ENCODE measurements at regions not wholly inside any gene's neighbourhood (a gene's known extent, or its start where the extent isn't known, plus 50 kb on each side); places are given as distances from the start of the nearest gene placed in this dataset.

DNA sequence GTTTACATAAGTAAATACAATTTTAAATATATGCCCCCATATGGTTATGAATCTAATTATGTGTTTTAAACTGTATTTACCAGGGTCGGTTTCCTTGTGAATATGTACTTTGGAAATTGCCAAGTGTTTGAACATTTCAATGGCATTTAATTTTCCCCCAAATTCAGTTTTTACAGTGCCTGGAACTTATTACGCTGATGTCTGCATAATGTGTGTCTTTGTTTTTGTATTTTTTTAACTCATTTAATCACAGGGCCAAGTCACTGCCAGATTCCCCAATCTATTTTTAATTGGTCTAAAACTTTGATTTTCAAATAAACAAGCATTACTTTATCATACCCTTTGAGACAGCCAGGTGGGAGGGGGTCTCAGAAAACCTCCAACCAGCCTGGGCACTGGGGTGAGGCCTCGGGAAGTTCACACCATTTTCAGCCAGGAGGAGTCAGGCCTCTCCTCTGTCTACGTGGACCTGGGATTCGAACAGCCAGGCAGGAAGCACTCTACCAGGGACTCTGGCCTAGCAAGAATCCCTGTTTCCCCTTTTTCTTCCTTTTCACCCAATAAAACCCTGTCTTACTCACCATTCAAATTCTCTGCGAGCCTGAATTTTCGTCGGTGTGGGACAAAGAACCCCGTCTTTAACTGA, 151.5 kb upstream of the COL1A2 start:
- ChIA-PET CTCF (ENCODE audit: low intra/inter-chr PET ratio) (no interaction called here), POLR2A (no interaction called here)
- in situ Hi-C loops (cut with MboI) (no loop called here), intact Hi-C loops (cut with micrococcal nuclease) (no loop called here)
- TF ChIP-seq, protein P1, sequence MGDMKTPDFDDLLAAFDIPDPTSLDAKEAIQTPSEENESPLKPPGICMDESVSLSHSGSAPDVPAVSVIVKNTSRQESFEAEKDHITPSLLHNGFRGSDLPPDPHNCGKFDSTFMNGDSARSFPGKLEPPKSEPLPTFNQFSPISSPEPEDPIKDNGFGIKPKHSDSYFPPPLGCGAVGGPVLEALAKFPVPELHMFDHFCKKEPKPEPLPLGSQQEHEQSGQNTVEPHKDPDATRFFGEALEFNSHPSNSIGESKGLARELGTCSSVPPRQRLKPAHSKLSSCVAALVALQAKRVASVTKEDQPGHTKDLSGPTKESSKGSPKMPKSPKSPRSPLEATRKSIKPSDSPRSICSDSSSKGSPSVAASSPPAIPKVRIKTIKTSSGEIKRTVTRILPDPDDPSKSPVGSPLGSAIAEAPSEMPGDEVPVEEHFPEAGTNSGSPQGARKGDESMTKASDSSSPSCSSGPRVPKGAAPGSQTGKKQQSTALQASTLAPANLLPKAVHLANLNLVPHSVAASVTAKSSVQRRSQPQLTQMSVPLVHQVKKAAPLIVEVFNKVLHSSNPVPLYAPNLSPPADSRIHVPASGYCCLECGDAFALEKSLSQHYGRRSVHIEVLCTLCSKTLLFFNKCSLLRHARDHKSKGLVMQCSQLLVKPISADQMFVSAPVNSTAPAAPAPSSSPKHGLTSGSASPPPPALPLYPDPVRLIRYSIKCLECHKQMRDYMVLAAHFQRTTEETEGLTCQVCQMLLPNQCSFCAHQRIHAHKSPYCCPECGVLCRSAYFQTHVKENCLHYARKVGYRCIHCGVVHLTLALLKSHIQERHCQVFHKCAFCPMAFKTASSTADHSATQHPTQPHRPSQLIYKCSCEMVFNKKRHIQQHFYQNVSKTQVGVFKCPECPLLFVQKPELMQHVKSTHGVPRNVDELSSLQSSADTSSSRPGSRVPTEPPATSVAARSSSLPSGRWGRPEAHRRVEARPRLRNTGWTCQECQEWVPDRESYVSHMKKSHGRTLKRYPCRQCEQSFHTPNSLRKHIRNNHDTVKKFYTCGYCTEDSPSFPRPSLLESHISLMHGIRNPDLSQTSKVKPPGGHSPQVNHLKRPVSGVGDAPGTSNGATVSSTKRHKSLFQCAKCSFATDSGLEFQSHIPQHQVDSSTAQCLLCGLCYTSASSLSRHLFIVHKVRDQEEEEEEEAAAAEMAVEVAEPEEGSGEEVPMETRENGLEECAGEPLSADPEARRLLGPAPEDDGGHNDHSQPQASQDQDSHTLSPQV (IDR thresholded peaks at IDR 0.05) = no peak
- TF ChIP-seq LEF1 (IDR thresholded peaks at IDR 0.05) = no peak
- TF ChIP-seq, protein P2, sequence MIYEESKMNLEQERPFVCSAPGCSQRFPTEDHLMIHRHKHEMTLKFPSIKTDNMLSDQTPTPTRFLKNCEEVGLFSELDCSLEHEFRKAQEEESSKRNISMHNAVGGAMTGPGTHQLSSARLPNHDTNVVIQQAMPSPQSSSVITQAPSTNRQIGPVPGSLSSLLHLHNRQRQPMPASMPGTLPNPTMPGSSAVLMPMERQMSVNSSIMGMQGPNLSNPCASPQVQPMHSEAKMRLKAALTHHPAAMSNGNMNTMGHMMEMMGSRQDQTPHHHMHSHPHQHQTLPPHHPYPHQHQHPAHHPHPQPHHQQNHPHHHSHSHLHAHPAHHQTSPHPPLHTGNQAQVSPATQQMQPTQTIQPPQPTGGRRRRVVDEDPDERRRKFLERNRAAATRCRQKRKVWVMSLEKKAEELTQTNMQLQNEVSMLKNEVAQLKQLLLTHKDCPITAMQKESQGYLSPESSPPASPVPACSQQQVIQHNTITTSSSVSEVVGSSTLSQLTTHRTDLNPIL (CRISPR knock-in tag; IDR thresholded peaks at IDR 0.05) = no peak
- TF ChIP-seq, protein P3, sequence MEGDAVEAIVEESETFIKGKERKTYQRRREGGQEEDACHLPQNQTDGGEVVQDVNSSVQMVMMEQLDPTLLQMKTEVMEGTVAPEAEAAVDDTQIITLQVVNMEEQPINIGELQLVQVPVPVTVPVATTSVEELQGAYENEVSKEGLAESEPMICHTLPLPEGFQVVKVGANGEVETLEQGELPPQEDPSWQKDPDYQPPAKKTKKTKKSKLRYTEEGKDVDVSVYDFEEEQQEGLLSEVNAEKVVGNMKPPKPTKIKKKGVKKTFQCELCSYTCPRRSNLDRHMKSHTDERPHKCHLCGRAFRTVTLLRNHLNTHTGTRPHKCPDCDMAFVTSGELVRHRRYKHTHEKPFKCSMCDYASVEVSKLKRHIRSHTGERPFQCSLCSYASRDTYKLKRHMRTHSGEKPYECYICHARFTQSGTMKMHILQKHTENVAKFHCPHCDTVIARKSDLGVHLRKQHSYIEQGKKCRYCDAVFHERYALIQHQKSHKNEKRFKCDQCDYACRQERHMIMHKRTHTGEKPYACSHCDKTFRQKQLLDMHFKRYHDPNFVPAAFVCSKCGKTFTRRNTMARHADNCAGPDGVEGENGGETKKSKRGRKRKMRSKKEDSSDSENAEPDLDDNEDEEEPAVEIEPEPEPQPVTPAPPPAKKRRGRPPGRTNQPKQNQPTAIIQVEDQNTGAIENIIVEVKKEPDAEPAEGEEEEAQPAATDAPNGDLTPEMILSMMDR (IDR thresholded peaks at IDR 0.05 in 2 of 3, conservative IDR thresholded peaks at IDR 0.05 in 1 of 3; ENCODE audit: insufficient read depth in 2 of 3, low read depth in 1 of 3, low read length in 3 of 3) = 0 out of 6 replicates have a peak, but pooled peaks of 1 of the 3 experiments have one; percentile 1
- TF ChIP-seq, protein P4, sequence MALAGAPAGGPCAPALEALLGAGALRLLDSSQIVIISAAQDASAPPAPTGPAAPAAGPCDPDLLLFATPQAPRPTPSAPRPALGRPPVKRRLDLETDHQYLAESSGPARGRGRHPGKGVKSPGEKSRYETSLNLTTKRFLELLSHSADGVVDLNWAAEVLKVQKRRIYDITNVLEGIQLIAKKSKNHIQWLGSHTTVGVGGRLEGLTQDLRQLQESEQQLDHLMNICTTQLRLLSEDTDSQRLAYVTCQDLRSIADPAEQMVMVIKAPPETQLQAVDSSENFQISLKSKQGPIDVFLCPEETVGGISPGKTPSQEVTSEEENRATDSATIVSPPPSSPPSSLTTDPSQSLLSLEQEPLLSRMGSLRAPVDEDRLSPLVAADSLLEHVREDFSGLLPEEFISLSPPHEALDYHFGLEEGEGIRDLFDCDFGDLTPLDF (CRISPR knock-in tag; IDR thresholded peaks at IDR 0.05) = no peak
- TF ChIP-seq, protein P5, sequence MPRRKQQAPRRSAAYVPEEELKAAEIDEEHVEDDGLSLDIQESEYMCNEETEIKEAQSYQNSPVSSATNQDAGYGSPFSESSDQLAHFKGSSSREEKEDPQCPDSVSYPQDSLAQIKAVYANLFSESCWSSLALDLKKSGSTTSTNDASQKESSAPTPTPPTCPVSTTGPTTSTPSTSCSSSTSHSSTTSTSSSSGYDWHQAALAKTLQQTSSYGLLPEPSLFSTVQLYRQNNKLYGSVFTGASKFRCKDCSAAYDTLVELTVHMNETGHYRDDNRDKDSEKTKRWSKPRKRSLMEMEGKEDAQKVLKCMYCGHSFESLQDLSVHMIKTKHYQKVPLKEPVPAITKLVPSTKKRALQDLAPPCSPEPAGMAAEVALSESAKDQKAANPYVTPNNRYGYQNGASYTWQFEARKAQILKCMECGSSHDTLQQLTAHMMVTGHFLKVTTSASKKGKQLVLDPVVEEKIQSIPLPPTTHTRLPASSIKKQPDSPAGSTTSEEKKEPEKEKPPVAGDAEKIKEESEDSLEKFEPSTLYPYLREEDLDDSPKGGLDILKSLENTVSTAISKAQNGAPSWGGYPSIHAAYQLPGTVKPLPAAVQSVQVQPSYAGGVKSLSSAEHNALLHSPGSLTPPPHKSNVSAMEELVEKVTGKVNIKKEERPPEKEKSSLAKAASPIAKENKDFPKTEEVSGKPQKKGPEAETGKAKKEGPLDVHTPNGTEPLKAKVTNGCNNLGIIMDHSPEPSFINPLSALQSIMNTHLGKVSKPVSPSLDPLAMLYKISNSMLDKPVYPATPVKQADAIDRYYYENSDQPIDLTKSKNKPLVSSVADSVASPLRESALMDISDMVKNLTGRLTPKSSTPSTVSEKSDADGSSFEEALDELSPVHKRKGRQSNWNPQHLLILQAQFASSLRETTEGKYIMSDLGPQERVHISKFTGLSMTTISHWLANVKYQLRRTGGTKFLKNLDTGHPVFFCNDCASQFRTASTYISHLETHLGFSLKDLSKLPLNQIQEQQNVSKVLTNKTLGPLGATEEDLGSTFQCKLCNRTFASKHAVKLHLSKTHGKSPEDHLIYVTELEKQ (CRISPR knock-in tag; IDR thresholded peaks at IDR 0.05) = no peak
- H3K4me3 ChIP-seq = no peak overlapping the region
- H3K9me1 ChIP-seq (ENCODE audit: control insufficient read depth, insufficient read depth, low read length) = no peaks in the 10 kb centered on the region
- no peak overlapping the region for H3K4me2 ChIP-seq (ENCODE audit: insufficient read depth, low read length)
- no peak overlapping the region for H3K27ac ChIP-seq (ENCODE audit: extremely low read depth, low read depth, low read length)
- H4K20me1 ChIP-seq (replicated peaks; ENCODE audit: control insufficient read depth, insufficient read depth, low read length) = no peaks in the 10 kb centered on the region
- no TSS peak for BruUV-seq (replicated peaks)
- H3K4me1 ChIP-seq (replicated peaks in 1 of 2; ENCODE audit: control insufficient read depth in 2 of 2, insufficient read depth in 2 of 2, low read length in 2 of 2) = no peaks in the 10 kb centered on the region
- no peak overlapping the region for H3K9ac ChIP-seq (ENCODE audit: insufficient read depth in 1 of 2, low read depth in 2 of 2, low read length in 2 of 2)
- DNase-seq (ENCODE audit: extremely low read depth in 1 of 4, low spot score in 3 of 4) (no peak), FAIRE-seq (no peak), ATAC-seq (peak; percentile 65; the same call in 2 of the 3 replicates)
- no peaks in the 10 kb centered on the region for H3K27me3 ChIP-seq (ENCODE audit: control insufficient read depth in 2 of 2, insufficient read depth in 2 of 2, low read length in 2 of 2)
- no peaks in the 10 kb centered on the region for H3K79me2 ChIP-seq (ENCODE audit: control insufficient read depth, insufficient read depth, low read length)
- H3K9me3 ChIP-seq (replicated peaks; ENCODE audit: control insufficient read depth, insufficient read depth, low read depth, low read length) = no peaks in the 10 kb centered on the region
- under 1% methylated on average over 9 of the region's 9 CpGs for WGBS (ENCODE audit: insufficient coverage, low coverage, missing lambda C conversion rate)
- H2AFZ ChIP-seq (ENCODE audit: low read depth, low read length) = peak overlapping the region; percentile 24; the same call in 1 of the 2 replicates
- no peaks in the 10 kb centered on the region for H3K36me3 ChIP-seq (ENCODE audit: control insufficient read depth, insufficient read depth, low read length)
